ENCODE measurements at regions not wholly inside any gene's neighbourhood (a gene's known extent, or its start where the extent isn't known, plus 50 kb on each side); places are given as distances from the start of the nearest gene placed in this dataset.

- no peaks in the 10 kb centered on the region for H3K4me1 ChIP-seq (ENCODE audit: control insufficient read depth in 5 of 5, insufficient read depth in 5 of 5, low read length in 5 of 5)
- H3K36me3 ChIP-seq (ENCODE audit: control insufficient read depth in 4 of 4, insufficient read depth in 4 of 4, low read length in 4 of 4) = no peaks in the 10 kb centered on the region
- H3K4me3 ChIP-seq = no peak overlapping the region
- H3K27ac ChIP-seq (ENCODE audit: low read depth in 1 of 2, low read length in 1 of 2) = no peak overlapping the region
- peaks cover 0 to 4% (median under 1%) of the 10 kb centered on the region in 4 donors for H3K9me3 ChIP-seq (ENCODE audit: control insufficient read depth in 4 of 4, insufficient read depth in 3 of 4, low read length in 3 of 4)
- no peaks in the 10 kb centered on the region for H3K27me3 ChIP-seq (ENCODE audit: control insufficient read depth in 3 of 3, insufficient read depth in 3 of 3, low read length in 2 of 3)
- ATAC-seq (ENCODE audit: insufficient read depth, low FRiP score) = no peak
- DNase-seq = no peak
- no peak for TF ChIP-seq CTCF (IDR thresholded peaks at IDR 0.05; ENCODE audit: control extremely low read depth, extremely low read depth)
- H3K9ac ChIP-seq (ENCODE audit: insufficient read depth in 1 of 2, low read length in 2 of 2) = no peak overlapping the region
These were observed 525.9 kb upstream of the NRSN1 start for GRCh38 chr6:23600118-23600517.

GRCh38 chr6:23601811-23602345 lies 524.1 kb upstream of the NRSN1 start:
- DNase-seq (no peak), ATAC-seq (ENCODE audit: insufficient read depth, low FRiP score) (no peak)
- H3K9me3 ChIP-seq (ENCODE audit: control insufficient read depth in 4 of 4, insufficient read depth in 3 of 4, low read length in 3 of 4) = peaks cover 0 to 4% (median under 1%) of the 10 kb centered on the region in 4 donors
- no peak overlapping the region for H3K27ac ChIP-seq (ENCODE audit: low read depth in 1 of 2, low read length in 1 of 2)
- H3K27me3 ChIP-seq (ENCODE audit: control insufficient read depth in 3 of 3, insufficient read depth in 3 of 3, low read length in 2 of 3) = no peaks in the 10 kb centered on the region
- H3K4me3 ChIP-seq = no peak overlapping the region
- TF ChIP-seq CTCF (IDR thresholded peaks at IDR 0.05; ENCODE audit: control extremely low read depth, extremely low read depth) = no peak
- H3K9ac ChIP-seq (ENCODE audit: insufficient read depth in 1 of 2, low read length in 2 of 2) = no peak overlapping the region
- H3K36me3 ChIP-seq (ENCODE audit: control insufficient read depth in 4 of 4, insufficient read depth in 4 of 4, low read length in 4 of 4) = no peaks in the 10 kb centered on the region
- WGBS, 2 donors = 86 to 90% methylated on average over 1 of the region's 1 CpG
- H3K4me1 ChIP-seq (ENCODE audit: control insufficient read depth in 5 of 5, insufficient read depth in 5 of 5, low read length in 5 of 5) = no peaks in the 10 kb centered on the region

GRCh38 chr6:23608931-23609435 lies 517.0 kb upstream of the NRSN1 start:
- H3K27ac ChIP-seq (ENCODE audit: low read depth in 1 of 2, low read length in 1 of 2) = no peak overlapping the region
- ATAC-seq (ENCODE audit: insufficient read depth, low FRiP score) = no peak
- no peak for TF ChIP-seq CTCF (IDR thresholded peaks at IDR 0.05; ENCODE audit: control extremely low read depth, extremely low read depth)

More at GRCh38 chr6:23608931-23609435, 517.0 kb upstream of the NRSN1 start:
- Histone ChIP-seq H3K4me1 (ENCODE audit: control insufficient read depth in 5 of 5, insufficient read depth in 5 of 5, low read length in 5 of 5) (peaks cover 0 to 13% (median 0%) of the 10 kb centered on the region in 5 donors), H3K36me3 (ENCODE audit: control insufficient read depth in 4 of 4, insufficient read depth in 4 of 4, low read length in 4 of 4) (no peaks in the 10 kb centered on the region), H3K9ac (ENCODE audit: insufficient read depth in 1 of 2, low read length in 2 of 2) (no peak overlapping the region), H3K4me3 (no peak overlapping the region), H3K27me3 (ENCODE audit: control insufficient read depth in 3 of 3, insufficient read depth in 3 of 3, low read length in 2 of 3) (no peaks in the 10 kb centered on the region), H3K9me3 (ENCODE audit: control insufficient read depth in 4 of 4, insufficient read depth in 3 of 4, low read length in 3 of 4) (peaks cover 0 to 4% (median 0%) of the 10 kb centered on the region in 4 donors)
- DNase-seq = peak in 2 of 3 donors; percentile 22 to 35
- WGBS, 2 donors = 76 to 81% methylated on average over 5 of the region's 5 CpGs

All from lung (tissue), 11 donors.